Bronchial epithelial cell (primary cell): ENCODE measurements at regions not wholly inside any gene's neighbourhood (a gene's known extent, or its start where the extent isn't known, plus 50 kb on each side); places are given as distances from the start of the nearest gene placed in this dataset.

ENCODE experiments used
- DNase-seq: peaks from one replicate; pipeline ENCODE4 v3.0.0-alpha.2; 2010; ENCODE audit warnings: low read depth
- FAIRE-seq: peaks from 2 replicates; lab custom pipeline; 2011; peaks lifted over from hg19 to GRCh38; lab: Jason Lieb, UNC
- H3K27me3 ChIP-seq: 2 replicates; pipeline ENCODE4 v1.5.1; 2011; ENCODE audit warnings: low read length; ENCODE audit not compliant: control insufficient read depth, insufficient read depth
- H3K36me3 ChIP-seq: 2 replicates; pipeline ENCODE4 v1.5.1; 2011; ENCODE audit warnings: low read length; ENCODE audit not compliant: control insufficient read depth, insufficient read depth
- H3K4me3 ChIP-seq: 2 replicates; pipeline ENCODE4 v1.5.1; 2011; ENCODE audit warnings: mild to moderate bottlenecking, low read depth, low read length, control low read depth
- CTCF ChIP-seq: IDR thresholded peaks from 2 replicates; pipeline ENCODE4 v1.5.1; 2011; ENCODE audit warnings: mild to moderate bottlenecking, moderate library complexity, low read length, control low read depth, inconsistent platforms; ENCODE audit not compliant: insufficient read depth, severe bottlenecking

- Histone ChIP-seq H3K27me3 (no peaks in the 10 kb centered on the region), H3K36me3 (no peaks in the 10 kb centered on the region), H3K4me3 (no peak overlapping the region)
- TF ChIP-seq CTCF = no peak
- DNase-seq (no peak), FAIRE-seq (no peak)
These were observed 128.7 kb downstream of the ACTL8 start for GRCh38 chr1:17883662-17884395.

DNA sequence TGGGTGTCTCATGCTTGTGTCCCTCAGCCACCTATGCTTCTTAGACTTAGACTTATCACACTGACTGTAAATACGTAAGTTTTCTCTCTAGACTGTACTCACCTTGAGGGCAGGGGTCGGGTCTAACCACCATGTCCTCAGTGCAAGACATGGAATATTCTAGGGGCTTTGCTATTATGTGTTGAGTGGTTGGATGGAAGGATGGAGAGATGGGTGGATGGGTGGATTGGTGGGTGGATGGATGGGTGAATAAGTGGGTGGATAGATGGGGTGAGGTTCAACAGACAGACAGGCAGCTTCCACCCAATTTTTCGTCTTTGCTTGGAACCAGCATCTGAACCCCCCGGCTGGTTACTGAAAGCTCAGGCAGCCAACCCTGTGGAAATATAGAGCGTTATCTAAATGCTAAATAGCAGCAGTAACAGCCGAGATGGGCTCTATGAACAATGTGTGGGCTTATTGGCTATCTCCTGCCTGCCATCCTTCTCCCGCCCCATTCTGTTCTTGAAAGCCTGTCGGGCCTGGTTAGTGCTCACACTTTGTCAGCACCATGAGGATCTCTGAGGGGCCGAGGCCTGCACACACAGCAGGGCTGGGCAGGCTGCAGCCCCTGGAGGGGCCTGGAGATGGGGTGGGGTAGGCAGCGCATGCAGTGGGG lies 130.7 kb downstream of the ACTL8 start:
- Histone ChIP-seq H3K4me3 (no peak overlapping the region), H3K27me3 (no peaks in the 10 kb centered on the region), H3K36me3 (no peaks in the 10 kb centered on the region)
- FAIRE-seq = no peak
- DNase-seq = no peak
- no peak for TF ChIP-seq CTCF

GRCh38 chr1:17886386-17886785 lies 131.3 kb downstream of the ACTL8 start:
- H3K27me3 ChIP-seq = no peaks in the 10 kb centered on the region
- TF ChIP-seq CTCF = no peak
- no peak overlapping the region for H3K4me3 ChIP-seq
- H3K36me3 ChIP-seq = no peaks in the 10 kb centered on the region
- FAIRE-seq = no peak
- no peak for DNase-seq

DNA sequence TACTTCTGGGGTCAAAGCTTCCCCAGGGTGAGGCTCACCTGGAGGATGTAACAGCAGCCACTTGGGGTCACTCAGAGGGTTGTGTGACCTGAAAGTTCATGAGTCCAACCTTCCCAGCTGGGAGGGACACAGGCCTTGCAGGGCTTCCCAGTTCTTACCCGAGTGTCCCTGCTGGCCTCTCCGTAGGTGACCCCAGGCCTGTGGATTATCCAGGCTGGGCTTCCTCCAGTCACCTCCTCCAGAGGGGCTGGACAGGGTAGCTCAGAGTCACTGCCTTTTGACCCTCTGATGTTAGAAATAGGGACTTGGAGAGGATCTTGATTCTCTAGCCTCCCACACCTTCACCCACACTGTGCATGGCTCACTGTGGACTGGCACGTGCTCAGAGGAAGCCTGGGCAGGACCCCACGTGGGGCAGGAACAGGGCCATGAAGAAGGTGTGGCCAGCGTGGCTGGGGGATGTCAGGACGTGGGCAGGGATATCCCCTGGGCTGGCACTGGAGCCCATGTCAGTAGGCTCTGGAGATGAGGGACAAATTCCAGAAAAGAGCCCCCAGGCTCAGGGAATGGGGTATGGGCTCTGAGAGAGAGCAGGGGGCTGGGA lies 131.8 kb downstream of the ACTL8 start:
- FAIRE-seq (no peak), DNase-seq (no peak)
- Histone ChIP-seq H3K36me3 (no peaks in the 10 kb centered on the region), H3K27me3 (no peaks in the 10 kb centered on the region), H3K4me3 (no peak overlapping the region)
- no peak for TF ChIP-seq CTCF

DNA sequence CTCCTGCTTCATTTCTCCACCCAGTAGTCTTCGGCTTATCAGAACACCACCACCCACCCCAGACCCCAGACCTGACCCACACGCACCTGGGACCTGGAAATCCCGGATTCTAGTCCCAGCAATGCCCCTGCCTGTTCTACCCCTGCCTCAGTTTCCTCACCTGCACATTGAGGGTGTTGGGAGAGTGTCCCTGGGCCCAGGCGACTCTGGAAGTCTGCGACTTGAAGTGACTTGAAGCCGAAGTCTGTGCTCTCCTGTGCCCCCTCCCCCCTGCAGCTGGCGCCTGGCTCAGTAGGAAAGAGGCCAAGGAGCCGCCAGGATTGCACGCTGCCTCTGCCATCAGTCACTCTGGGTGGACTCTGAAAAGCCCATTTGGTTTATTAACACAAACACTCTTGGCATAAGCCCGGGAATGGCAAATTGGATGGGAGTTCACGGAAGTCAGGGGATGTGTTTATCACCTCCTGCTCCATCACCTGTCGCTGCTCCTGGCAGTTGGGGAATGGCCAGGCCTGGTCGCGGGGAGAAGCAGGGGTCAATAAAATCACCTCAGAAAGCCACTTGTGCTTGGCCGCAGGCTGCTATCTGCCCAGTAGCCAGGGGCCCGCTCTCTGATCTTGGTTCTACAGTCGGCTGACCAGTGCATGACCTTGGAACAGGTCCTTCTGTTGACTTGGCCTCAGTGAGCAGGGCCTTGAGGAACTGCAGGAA lies 132.7 kb downstream of the ACTL8 start:
- DNase-seq = no peak
- H3K4me3 ChIP-seq = no peak overlapping the region
- H3K36me3 ChIP-seq = no peaks in the 10 kb centered on the region
- no peak for TF ChIP-seq CTCF
- no peaks in the 10 kb centered on the region for H3K27me3 ChIP-seq
- no peak for FAIRE-seq
